ENCODE measurements at regions not wholly inside any gene's neighbourhood (a gene's known extent, or its start where the extent isn't known, plus 50 kb on each side); places are given as distances from the start of the nearest gene placed in this dataset.
"Not testable (repeated sequence)": the region's sequence is repeated elsewhere in the genome, so short reads cannot be mapped to it uniquely, and the experiment has no call there.

- DNase-seq = not testable (repeated sequence)
These were observed 188.4 kb downstream of the NPIPA8 start for GRCh38 chr16:18148132-18148531.

- not testable (repeated sequence) for DNase-seq
These were observed 189.9 kb downstream of the NPIPA8 start for GRCh38 chr16:18146601-18147142.

GRCh38 chr16:18142066-18142465, 194.5 kb downstream of the NPIPA8 start:
- DNase-seq = not testable (repeated sequence)

- DNase-seq = not testable (repeated sequence)
These were observed 200.2 kb downstream of the NPIPA8 start for GRCh38 chr16:18136288-18136687.

GRCh38 chr16:18135024-18135423, 201.5 kb downstream of the NPIPA8 start:
- not testable (repeated sequence) for DNase-seq

- not testable (repeated sequence) for DNase-seq
These were observed 204.9 kb downstream of the NPIPA8 start for GRCh38 chr16:18131587-18131986.

GRCh38 chr16:18130478-18131120, 205.9 kb downstream of the NPIPA8 start:
- not testable (repeated sequence) for DNase-seq

GRCh38 chr16:18127033-18127432, 209.5 kb downstream of the NPIPA8 start:
- DNase-seq = not testable (repeated sequence)

GRCh38 chr16:18119092-18119491, 217.4 kb downstream of the NPIPA8 start:
- DNase-seq = not testable (repeated sequence)

- not testable (repeated sequence) for DNase-seq
These were observed 217.9 kb downstream of the NPIPA8 start for GRCh38 chr16:18118684-18119083.

- peak; percentile 93 for DNase-seq
These were observed 218.5 kb downstream of the NPIPA8 start for GRCh38 chr16:18118071-18118470.

GRCh38 chr16:18104412-18104811, 232.1 kb downstream of the NPIPA8 start:
- DNase-seq = not testable (repeated sequence)

- DNase-seq = not testable (repeated sequence)
These were observed 235.5 kb downstream of the NPIPA8 start for GRCh38 chr16:18101077-18101476.

- DNase-seq = not testable (repeated sequence)
These were observed 243.9 kb downstream of the NPIPA8 start for GRCh38 chr16:18092605-18093004.

GRCh38 chr16:18080658-18081363, 255.7 kb downstream of the NPIPA8 start:
- DNase-seq = not testable (repeated sequence)

- not testable (repeated sequence) for DNase-seq
These were observed 258.6 kb downstream of the NPIPA8 start for GRCh38 chr16:18077910-18078309.

GRCh38 chr16:18072161-18072560, 264.4 kb downstream of the NPIPA8 start:
- DNase-seq = peak; percentile 62

- DNase-seq = no peak
These were observed 266.9 kb downstream of the NPIPA8 start for GRCh38 chr16:18069683-18070082.

GRCh38 chr16:18068477-18068876, 268.1 kb downstream of the NPIPA8 start:
- no peak for DNase-seq

- no peak for DNase-seq
These were observed 273.8 kb downstream of the NPIPA8 start for GRCh38 chr16:18062713-18063112.

GRCh38 chr16:18060351-18060750, 276.2 kb downstream of the NPIPA8 start:
- no peak for DNase-seq

GRCh38 chr16:18059577-18059976, 277.0 kb downstream of the NPIPA8 start:
- DNase-seq = no peak

GRCh38 chr16:18059089-18059488, 277.4 kb downstream of the NPIPA8 start:
- no peak for DNase-seq

GRCh38 chr16:18055411-18055916, 281.1 kb downstream of the NPIPA8 start:
- no peak for DNase-seq

All from NCI-H82 (cell line).